Mucosa of descending colon (tissue), 3 donors: ENCODE measurements at regions not wholly inside any gene's neighbourhood (a gene's known extent, or its start where the extent isn't known, plus 50 kb on each side); places are given as distances from the start of the nearest gene placed in this dataset.

Experiments used
- ATAC-seq: fragments of 200-7000 bp; cut with Tn5 transposase; one replicate; pipeline ENCODE4 v1.9.1; 2020; ENCODE audit warnings: mild to moderate bottlenecking, moderate library complexity
- DNase-seq, 3 donors: peaks; one replicate each; pipeline ENCODE4 v3.0.0-alpha.2; 2020
- H3K36me3 ChIP-seq: fragments of 200-600 bp; one replicate; pipeline ENCODE4 v1.8.0; 2021; ENCODE audit warnings: low read depth, mild to moderate bottlenecking
- H3K4me1 ChIP-seq: fragments of 200-600 bp; one replicate; pipeline ENCODE4 v1.8.0; 2021; ENCODE audit warnings: low read depth, mild to moderate bottlenecking
- H3K4me3 ChIP-seq: fragments of 200-600 bp; one replicate; pipeline ENCODE4 v1.8.0; 2021; ENCODE audit warnings: mild to moderate bottlenecking
- H3K9me3 ChIP-seq: fragments of 200-600 bp; one replicate; pipeline ENCODE4 v1.8.0; 2021; ENCODE audit warnings: mild to moderate bottlenecking
- intact Hi-C, 2 donors: fragments of 100-400 bp; cut with DNase I in 1 of 2; cut with micrococcal nuclease in 1 of 2; formaldehyde crosslinking; loops; one replicate each; pipeline versions ENCODE4 v1.11.0 to v1.11.1; 2022; cut with DNase I, micrococcal nuclease
- TF ChIP-seq, protein P1 (sequence below): fragments of 200-600 bp; IDR thresholded peaks from one replicate; pipeline ENCODE4 v1.8.0; 2022; ENCODE audit warnings: antibody characterized with exemption, mild to moderate bottlenecking
- donor health status: DM: no; HTN: no; CAD: no; lungs with moderate emphysema.
- donor health status: DM: no; HTN: no; CAD: no.
- donor health status: DM: no; HTN: yes; CAD: no.

- Histone ChIP-seq H3K4me3 (no peak overlapping the region), H3K4me1 (no peaks in the 10 kb centered on the region), H3K36me3 (no peaks in the 10 kb centered on the region), H3K9me3 (peaks cover 13% of the 10 kb centered on the region)
- no peak for DNase-seq
- TF ChIP-seq, protein P1, sequence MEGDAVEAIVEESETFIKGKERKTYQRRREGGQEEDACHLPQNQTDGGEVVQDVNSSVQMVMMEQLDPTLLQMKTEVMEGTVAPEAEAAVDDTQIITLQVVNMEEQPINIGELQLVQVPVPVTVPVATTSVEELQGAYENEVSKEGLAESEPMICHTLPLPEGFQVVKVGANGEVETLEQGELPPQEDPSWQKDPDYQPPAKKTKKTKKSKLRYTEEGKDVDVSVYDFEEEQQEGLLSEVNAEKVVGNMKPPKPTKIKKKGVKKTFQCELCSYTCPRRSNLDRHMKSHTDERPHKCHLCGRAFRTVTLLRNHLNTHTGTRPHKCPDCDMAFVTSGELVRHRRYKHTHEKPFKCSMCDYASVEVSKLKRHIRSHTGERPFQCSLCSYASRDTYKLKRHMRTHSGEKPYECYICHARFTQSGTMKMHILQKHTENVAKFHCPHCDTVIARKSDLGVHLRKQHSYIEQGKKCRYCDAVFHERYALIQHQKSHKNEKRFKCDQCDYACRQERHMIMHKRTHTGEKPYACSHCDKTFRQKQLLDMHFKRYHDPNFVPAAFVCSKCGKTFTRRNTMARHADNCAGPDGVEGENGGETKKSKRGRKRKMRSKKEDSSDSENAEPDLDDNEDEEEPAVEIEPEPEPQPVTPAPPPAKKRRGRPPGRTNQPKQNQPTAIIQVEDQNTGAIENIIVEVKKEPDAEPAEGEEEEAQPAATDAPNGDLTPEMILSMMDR = no peak
- no peak for ATAC-seq
- intact Hi-C loops = no loop called here
These were observed 117.2 kb upstream of the HMGA2 start for GRCh38 chr12:65707051-65707450.

DNA sequence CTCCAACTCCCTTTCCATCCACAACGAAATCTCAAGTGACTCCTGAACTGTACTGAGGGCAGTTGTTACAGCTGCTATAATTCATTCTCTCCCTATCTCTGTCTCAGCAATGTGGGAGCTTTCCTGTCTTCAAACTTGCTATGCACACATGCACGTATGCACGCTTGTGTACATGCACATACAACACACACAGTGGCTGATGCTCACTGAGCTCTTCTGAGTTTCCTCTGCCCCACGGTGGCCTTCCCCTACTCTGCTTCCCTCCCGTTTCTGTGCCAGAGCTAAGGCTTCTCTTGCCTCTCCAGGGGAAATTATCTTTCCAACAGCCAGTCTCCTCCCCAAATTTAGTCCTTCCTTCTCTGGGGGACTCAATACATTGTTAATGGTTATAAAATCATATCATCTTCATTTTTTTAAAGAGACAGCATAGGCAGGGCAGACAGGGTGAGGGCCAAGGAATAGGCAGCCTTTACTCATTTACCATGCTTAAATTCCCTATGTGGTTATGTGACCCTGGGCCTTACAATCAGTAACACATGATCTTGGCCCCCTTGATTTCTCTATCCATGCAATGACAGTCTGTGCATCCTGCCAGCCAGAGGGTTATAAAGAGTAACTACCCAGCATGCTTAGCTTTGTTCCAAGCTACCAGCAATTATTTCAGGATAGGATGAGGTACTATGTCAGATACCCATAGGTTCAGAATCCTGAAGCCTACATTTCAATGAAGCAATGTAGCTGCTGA is 111.9 kb upstream of the HMGA2 start:
- Histone ChIP-seq H3K4me3 (no peak overlapping the region), H3K9me3 (no peaks in the 10 kb centered on the region), H3K36me3 (no peaks in the 10 kb centered on the region), H3K4me1 (no peaks in the 10 kb centered on the region)
- TF ChIP-seq, protein P1 = no peak
- ATAC-seq = no peak
- intact Hi-C loops = no loop called here
- no peak for DNase-seq

DNA sequence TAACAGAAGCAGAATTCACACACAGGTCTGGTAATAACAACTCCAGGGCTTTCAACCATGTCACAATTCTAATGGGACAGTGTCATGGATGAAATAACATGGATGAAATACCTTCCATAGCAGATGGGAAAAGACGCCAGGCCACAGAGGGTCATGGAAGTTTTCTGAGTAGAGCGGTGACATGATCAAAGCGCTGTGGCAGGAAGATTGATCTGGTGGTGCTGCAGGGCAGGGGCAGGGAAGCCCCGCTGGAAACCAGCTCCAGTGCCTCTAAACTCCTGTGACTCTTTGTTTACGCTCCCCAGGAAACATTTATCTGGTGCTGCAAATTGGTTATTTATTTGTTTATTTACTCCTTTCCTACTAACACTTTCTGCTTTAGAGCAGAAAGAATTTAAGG is 108.3 kb upstream of the HMGA2 start:
- Histone ChIP-seq H3K4me3 (no peak overlapping the region), H3K4me1 (no peaks in the 10 kb centered on the region), H3K36me3 (no peaks in the 10 kb centered on the region), H3K9me3 (no peaks in the 10 kb centered on the region)
- TF ChIP-seq, protein P1 = no peak
- ATAC-seq (no peak), DNase-seq (no peak)
- intact Hi-C loops = no loop called here

GRCh38 chr12:65720136-65721130 is 103.8 kb upstream of the HMGA2 start:
- H3K36me3 ChIP-seq = no peaks in the 10 kb centered on the region
- DNase-seq (no peak), ATAC-seq (no peak)
- H3K4me1 ChIP-seq = no peaks in the 10 kb centered on the region
- no peak overlapping the region for H3K4me3 ChIP-seq
- H3K9me3 ChIP-seq = no peaks in the 10 kb centered on the region
- intact Hi-C loops = no loop called here
- TF ChIP-seq, protein P1 = no peak

DNA sequence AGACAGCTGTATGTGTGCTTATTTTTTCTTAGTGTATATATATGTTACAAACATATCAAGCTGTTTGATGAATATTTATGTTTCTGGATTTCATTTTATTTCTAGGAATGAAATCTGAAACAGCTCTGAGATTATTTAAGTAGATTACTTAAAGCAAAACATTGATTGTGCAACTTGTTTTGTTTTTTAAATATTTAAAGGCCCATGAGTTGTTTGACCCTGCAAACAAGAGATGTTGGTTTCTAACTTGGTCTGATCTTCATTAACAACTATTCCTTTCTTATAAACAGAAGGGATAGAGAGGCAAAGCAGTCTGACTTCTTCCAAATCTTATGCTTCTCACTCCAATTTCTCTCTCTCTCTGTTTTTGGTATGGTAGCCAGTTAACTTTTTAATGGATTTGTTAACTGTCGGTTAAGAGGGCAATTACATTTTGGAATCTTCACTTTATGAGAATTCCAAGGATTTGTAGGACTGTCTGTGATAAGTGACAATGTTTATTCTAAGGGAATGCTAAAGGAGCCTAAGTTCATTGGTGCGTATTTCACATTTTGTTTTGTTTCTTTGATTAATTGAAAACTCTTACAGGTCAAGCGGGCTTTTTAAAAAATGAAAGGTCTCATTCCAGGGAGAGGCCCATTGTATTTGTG is 102.6 kb upstream of the HMGA2 start:
- no peak for ATAC-seq
- H3K36me3 ChIP-seq = no peaks in the 10 kb centered on the region
- H3K4me3 ChIP-seq = no peak overlapping the region
- DNase-seq = no peak
- intact Hi-C loops = no loop called here
- no peaks in the 10 kb centered on the region for H3K4me1 ChIP-seq
- H3K9me3 ChIP-seq = no peaks in the 10 kb centered on the region
- TF ChIP-seq, protein P1 = no peak
